C1 segment of cervical spinal cord (tissue), 14 donors: ENCODE measurements at regions not wholly inside any gene's neighbourhood (a gene's known extent, or its start where the extent isn't known, plus 50 kb on each side); places are given as distances from the start of the nearest gene placed in this dataset.
"Not testable (repeated sequence)": the region's sequence is repeated elsewhere in the genome, so short reads cannot be mapped to it uniquely, and the experiment has no call there.

Experiments used
- DNase-seq, 14 donors: peaks; one replicate each; lab custom pipeline; 2025; lab: John Stamatoyannopoulos, UW

GRCh38 chr2:35454966-35455638 lies 900.5 kb upstream of the CRIM1 start:
- no peak for DNase-seq

GRCh38 chr2:35447821-35448220 lies 907.8 kb upstream of the CRIM1 start:
- no peak for DNase-seq

DNA sequence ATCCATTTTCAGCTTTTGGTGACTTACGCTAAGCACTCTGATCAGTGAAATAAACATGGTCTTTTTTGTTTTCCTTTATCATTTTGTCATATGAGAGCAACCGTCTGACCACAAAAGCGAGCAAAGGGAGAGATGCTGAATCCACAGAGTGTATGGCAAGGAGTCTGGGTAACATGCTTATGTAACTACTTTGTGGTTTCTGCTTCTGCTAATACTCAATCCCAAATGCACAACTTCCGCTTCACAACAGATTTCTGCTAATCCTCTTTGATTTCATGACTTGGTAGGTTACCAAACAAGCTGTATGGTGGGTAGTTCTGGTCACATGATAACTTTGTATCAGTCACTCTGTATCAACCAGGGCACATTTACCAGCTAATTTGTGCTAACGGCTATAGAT lies 908.4 kb upstream of the CRIM1 start:
- no peak for DNase-seq

DNA sequence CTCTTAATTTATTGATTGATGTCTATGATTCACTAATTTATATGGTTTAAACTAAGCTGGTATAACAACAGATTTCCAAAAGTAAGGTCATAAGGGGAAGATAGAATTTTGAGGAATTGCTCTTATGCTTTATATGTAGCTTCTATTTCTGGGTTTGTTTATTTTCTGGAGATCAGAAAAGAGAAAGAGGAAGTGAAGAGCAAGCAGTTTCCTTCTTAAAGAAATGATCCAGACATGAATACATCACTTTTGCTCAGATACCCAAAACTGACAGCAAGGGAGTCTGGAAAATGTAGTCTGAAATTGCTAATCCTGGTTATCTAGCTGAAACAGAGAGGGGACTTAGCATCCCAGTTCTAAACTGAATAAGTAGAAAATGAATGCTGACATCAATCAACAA lies 912.5 kb upstream of the CRIM1 start:
- no peak for DNase-seq

GRCh38 chr2:35441575-35441974 lies 914.0 kb upstream of the CRIM1 start:
- DNase-seq, result not testable (repeated sequence)

GRCh38 chr2:35440308-35440707 lies 915.3 kb upstream of the CRIM1 start:
- DNase-seq, result not testable (repeated sequence)

DNA sequence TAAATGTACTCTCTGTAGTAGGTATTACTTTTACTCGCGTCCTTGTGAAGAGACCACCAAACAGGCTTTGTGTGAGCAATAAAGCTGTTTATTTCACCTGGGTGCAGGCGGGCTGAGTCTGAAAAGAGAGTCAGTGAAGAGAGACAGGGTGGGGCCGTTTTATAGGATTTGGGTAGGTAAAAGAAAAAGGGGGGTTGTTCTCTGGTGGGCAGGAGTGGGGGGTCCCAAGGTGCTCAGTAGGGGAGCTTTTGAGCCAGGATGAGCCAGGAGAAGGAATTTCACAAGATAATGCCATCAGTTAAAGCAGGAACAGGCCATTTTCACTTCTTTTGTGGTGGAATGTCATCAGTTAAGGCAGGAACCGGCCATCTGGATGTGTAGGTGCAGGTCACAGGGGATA lies 918.7 kb upstream of the CRIM1 start:
- DNase-seq, result not testable (repeated sequence)

GRCh38 chr2:35428548-35428947 lies 927.0 kb upstream of the CRIM1 start:
- DNase-seq, result peak in 6 of 14 donors; percentile 3 to 41 (median 12)

DNA sequence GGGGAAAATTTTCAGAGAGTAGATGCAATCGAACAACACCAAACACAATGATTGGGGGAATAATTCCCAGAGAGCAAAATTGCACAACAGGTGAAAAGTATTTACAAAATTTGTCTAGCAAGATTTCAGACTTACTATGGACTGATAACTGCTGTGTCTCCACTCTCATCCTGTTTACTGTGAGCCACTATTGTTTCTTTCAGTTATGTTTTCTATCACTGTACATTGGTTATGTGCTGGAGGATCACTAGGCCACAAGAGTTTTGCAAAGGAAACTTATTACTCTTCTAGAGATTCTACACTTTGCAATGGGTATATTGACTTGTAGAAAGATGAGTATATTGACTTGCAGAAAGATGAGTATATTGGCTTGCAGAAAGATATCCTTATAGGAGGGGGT lies 934.1 kb upstream of the CRIM1 start:
- no peak for DNase-seq

- DNase-seq, result no peak
Measured at GRCh38 chr2:35417293-35417692, 938.3 kb upstream of the CRIM1 start.

DNA sequence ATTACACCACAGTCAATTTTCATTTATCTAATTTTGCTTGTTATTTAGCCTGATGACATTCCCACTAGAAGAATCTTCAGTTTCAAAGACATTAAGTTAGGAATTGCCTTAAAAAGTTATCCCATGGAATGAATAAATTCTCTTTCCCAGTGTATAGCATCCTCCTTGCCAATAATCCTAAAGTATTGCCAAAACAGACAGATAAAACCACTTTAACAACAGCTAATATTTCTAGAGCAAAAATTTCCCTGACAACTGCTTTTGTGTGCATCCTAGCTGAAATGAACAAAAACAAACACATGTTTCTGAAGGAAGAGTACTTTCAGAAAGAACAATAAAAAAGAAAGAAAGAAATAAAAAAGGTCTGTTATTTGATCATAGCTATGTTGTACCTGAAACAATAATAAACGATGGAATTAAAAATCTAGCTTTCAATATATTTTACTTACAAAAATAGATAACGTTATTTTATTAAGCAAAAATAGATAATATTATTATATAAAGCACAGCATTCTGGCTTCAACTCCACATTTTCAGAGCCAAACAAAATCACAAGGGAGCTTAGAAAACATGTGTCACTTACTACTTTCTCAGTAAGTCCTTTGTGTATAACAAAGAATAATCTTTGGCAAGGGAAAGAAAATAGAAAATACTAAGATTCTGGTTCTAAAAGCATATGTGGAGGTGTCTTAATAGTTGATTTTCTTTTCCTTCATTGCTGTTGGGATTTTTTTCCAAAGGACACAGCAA lies 939.0 kb upstream of the CRIM1 start:
- DNase-seq, result no peak

DNA sequence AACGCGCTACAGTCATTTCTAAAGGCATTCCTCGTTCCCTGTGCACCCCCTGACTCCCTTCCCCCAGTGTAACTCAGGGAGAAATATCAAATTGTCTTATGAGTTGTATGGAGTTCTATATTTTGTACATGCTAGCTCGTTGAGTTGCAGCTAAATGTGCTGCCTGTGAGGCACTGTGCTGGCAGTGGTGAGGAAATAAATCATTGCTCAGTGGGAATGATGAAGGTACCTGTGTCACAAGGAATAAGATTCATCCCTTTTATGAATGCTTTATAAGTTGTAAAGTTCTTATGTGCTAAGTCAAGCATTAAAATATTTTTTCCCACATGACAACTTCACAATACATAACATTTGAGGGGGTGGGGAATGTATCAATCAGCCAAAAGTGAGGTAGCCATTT lies 939.6 kb upstream of the CRIM1 start:
- no peak for DNase-seq

- DNase-seq, result no peak
Measured at GRCh38 chr2:35415282-35415681, 940.3 kb upstream of the CRIM1 start.

DNA sequence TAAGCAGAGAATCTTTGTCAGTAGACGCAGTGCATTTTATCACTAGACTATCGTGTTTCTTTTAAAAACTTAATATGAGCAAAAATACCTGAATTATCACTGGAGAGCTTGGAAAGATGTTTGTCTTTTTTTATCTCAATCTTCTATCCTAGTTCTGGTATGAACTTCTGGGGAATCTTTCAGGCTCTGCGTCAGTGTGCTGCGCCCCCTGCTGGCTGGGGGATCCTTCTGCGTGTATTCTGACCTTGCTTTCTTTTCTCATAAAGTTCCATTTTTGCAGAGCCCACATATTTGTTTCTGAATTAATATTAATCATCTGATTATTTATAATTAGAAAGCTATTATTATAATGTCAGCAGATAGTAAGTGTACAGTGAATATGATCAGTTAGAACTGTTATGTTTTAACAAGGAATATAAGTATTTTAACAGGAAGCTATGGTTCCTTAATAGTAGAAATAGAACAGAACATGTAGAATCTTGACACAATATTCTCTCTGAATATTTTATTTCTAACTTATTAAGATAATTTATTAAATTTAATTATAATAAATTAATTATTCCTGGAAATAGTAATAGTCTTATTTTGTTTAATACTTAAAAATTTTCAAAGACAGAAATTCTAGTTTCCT lies 945.0 kb upstream of the CRIM1 start:
- peak in 9 of 14 donors; percentile 4 to 69 (median 36) for DNase-seq

DNA sequence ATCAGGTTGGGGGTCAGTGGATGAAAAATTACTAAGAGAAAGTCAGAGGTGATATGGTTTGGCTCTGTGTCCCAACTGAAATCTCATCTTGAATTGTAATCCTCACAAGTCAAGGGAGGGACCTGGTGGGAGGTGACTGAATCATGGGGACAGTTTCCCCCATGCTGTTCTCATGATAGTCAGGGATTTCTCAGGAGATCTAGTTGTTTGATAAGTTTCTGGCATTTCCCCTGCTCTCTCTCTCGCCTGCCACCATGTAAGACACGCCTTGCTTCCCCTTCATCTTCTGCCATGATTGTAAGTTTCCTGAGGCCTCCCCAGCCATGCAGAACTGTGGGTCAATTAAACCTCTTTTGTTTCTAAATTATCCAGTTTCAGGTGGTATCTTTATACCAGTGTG lies 945.8 kb upstream of the CRIM1 start:
- DNase-seq, result no peak

DNA sequence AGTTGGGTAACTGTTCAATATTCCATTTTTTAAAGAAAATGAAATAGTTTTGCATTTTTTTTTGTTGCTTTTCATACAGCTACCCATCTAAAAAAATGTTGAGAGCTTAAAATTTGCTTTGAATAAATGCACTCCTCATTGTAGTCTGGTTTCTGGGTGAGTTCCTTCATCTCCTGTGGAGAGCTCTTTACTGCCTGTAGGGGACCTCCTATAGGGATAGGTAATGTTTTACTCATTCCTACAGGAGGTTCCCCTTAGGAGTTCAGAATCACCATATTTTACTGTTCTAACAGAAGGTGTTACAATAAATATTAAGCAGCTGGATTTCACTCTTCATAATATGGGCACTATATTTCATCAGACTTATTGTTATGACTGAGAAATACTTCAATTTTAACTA lies 947.3 kb upstream of the CRIM1 start:
- DNase-seq, result no peak

DNA sequence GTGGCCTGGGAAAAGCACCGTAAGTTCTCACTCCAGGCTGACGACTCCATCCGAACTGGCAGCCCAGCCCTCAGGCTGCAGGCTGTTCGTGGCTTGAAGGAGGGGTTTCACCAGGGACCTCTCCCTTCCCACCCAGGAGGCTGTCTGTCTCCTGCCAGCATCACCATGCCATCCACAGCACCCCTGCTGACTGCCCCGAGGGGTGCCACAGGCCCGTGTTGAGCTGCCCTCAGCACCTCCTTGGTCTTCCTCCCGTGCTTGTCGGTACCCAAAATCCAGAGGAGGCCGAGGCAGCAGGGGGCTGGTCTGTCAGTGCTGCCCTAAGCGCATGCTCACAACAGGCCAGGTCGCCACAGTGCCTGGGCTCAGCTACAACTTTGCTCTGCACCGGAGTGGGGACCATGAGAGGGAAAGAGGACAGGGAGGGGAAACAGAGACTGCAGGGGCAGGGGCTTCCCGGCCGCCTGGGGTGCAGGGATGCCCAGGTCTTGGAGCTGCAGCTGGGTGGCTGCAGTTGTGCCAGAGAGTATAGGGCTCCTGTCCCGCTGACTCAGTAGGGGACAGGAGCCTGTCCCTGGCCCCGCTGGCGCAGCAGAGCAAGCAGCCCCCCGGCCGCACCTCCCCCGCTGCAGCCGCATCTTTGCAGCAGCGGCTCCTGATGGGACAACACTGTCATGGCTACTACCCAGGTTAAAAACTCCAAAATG lies 963.7 kb upstream of the CRIM1 start:
- no peak for DNase-seq

- no peak for DNase-seq
Measured at GRCh38 chr2:35378791-35379190, 976.8 kb upstream of the CRIM1 start.

GRCh38 chr2:35374845-35375244 lies 980.7 kb upstream of the CRIM1 start:
- no peak for DNase-seq

DNA sequence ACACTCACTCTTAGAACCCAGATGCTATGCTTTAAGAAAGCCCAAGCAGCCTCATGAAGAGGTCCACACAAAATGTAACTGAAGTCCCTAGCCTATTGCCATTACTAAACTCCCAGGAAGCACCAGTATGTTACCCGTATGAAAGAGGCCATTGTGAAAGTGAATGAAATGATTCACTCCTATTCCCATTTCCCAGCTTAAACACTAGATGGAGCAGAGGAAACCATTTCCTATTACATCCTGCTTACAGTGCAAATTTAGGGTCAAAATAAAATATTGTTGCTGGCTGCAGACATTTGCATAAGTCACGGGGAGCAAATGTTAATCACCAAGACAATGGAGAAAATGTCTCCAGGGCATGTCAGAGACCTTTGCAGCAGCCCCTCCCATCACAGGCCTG lies 989.7 kb upstream of the CRIM1 start:
- DNase-seq, result no peak

DNA sequence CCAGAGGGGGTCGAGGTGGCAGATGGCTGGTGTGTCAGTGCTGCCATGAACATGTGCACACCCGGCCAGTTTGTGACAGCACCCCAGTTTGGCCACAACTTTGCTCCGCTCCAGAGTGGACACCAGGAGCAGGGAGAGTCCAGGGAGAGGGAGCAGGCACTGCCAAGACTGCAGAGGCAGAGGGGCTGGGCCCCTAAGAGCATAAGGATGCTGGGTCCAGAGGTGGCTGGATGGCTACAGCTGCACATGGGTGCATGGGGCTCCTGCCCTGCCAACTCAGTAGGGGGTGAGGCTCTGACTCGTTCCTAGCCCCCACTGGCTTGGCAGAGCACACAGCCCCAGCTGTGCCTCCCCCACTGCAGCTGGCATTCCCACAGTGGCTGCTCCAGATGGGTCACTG lies 999.2 kb upstream of the CRIM1 start:
- no peak for DNase-seq

DNA sequence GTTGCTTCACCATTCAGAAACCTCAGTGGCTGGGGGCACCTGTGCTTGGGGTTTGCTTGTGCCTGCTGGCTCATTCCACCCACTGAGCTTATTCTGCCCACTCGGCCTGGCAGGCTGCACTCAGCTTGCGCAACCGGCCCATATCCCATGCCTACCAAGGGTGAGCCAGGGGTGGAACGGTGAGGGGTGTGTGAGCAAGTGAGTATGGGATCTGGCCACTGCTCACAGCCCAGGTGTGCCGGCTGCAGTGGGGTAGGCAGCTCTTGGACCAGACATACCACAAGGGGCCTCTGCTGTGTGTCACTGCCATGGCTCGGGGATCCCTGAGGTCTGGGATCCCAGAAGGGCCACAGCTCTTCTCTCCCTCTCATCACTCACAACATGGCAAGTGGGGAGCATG lies 1000.5 kb upstream of the CRIM1 start:
- no peak for DNase-seq
